ENCODE measurements at regions not wholly inside any gene's neighbourhood (a gene's known extent, or its start where the extent isn't known, plus 50 kb on each side); places are given as distances from the start of the nearest gene placed in this dataset.

DNA sequence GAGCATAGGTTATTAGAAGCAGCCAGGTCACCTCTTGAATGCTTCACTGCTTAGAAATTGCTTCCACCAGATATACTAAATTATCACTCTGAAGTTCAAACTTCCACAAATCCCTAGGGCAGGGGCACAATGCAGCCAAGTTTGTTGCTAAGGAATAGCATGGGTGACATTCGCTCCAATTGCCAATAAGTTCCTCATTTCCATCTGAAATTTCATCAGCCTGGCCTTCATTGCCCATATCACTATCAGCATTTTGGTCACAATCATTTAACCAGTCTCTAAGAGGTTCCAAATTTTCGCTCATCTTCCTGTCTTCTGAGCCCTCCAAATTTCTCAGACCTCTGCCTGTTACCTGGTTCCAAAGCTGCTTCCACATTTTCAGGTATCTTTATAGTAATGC is 356.1 kb downstream of the DAD1 start:
- H3K79me1 ChIP-seq (ENCODE audit: low read depth, low read length): no peaks in the 10 kb centered on the region
- no peak overlapping the region for H3K4me2 ChIP-seq (ENCODE audit: insufficient read depth in 1 of 2, low read depth in 2 of 2, low read length in 2 of 2)
- no peak overlapping the region for H3K4me3 ChIP-seq (ENCODE audit: extremely low read depth in 1 of 4, insufficient read depth in 2 of 4, low read depth in 3 of 4, low read length in 4 of 4)
- no peaks in the 10 kb centered on the region for H3K79me2 ChIP-seq (ENCODE audit: control insufficient read depth in 1 of 2, insufficient read depth in 2 of 2, low read length in 2 of 2)
- H3K9ac ChIP-seq (replicated peaks in 1 of 4; ENCODE audit: extremely low read depth in 1 of 4, low read depth in 3 of 4, low read length in 3 of 4): no peak overlapping the region
- peaks cover 17 to 21% of the 10 kb centered on the region in 2 experiments for H3K9me3 ChIP-seq (ENCODE audit: insufficient read depth in 2 of 2, low read depth in 1 of 2, low read length in 1 of 2)
- no peaks in the 10 kb centered on the region for H3K23me2 ChIP-seq (ENCODE audit: low read depth, low read length)
- no peaks in the 10 kb centered on the region for H4K20me1 ChIP-seq (replicated peaks in 1 of 2; ENCODE audit: control insufficient read depth in 1 of 2, insufficient read depth in 2 of 2, low read length in 2 of 2)
- H3K14ac ChIP-seq (ENCODE audit: insufficient read length): no peak overlapping the region
- peaks cover 0 to 3% (median 1%) of the 10 kb centered on the region in 4 experiments; a peak in 1 of 7 replicates for H3K4me1 ChIP-seq (replicated peaks in 1 of 4; ENCODE audit: control insufficient read depth in 3 of 4, insufficient read depth in 4 of 4, low read length in 3 of 4)
- no peak overlapping the region for H3K27ac ChIP-seq (ENCODE audit: low read depth, low read length)
- no peak overlapping the region for H4K5ac ChIP-seq (ENCODE audit: insufficient read length, low read depth, low read length)
- POLR2A ChIA-PET (ENCODE audit: partially characterized antibody): no interaction called here
- H2AK5ac ChIP-seq (ENCODE audit: low read depth, low read length): no peak overlapping the region
- no peak overlapping the region for H3K56ac ChIP-seq (replicated peaks; ENCODE audit: insufficient read length, low read depth, low read length)
- H2BK12ac ChIP-seq (ENCODE audit: low read depth, low read length): no peak overlapping the region
- FAIRE-seq (no peak), DNase-seq (ENCODE audit: low read depth in 1 of 2, low spot score in 2 of 2) (no peak)
- no peak overlapping the region for H4K8ac ChIP-seq (ENCODE audit: extremely low read depth, insufficient read depth, low read length)
- H2BK20ac ChIP-seq (ENCODE audit: low read length): no peak overlapping the region
- peaks cover 0 to 11% (median 1%) of the 10 kb centered on the region in 4 experiments; a peak in 3 of 8 replicates for H3K36me3 ChIP-seq (ENCODE audit: control insufficient read depth in 2 of 4, insufficient read depth in 4 of 4, low read length in 3 of 4)
- H3K27me3 ChIP-seq (replicated peaks in 1 of 4; ENCODE audit: control insufficient read depth in 3 of 4, extremely low read depth in 1 of 4, insufficient read depth in 3 of 4, low read length in 3 of 4): no peaks in the 10 kb centered on the region
- 42% methylated on average over 2 of the region's 2 CpGs; no CpG with 5 or more reads in 1 of the 2 experiments for WGBS, 2 experiments (ENCODE audit: extremely low coverage in 1 of 2, insufficient coverage in 1 of 2, insufficient read length in 1 of 2, insufficient replicate concordance in 2 of 2, low coverage in 1 of 2, low lambda C conversion rate in 2 of 2, missing lambda C conversion rate in 1 of 2)
- no peak overlapping the region for H2AFZ ChIP-seq (ENCODE audit: low read length)
- no peak overlapping the region for H2BK15ac ChIP-seq (ENCODE audit: low read length)
- no peak overlapping the region for H2BK5ac ChIP-seq (ENCODE audit: low read depth, low read length)
- H3K18ac ChIP-seq (ENCODE audit: extremely low read depth, low read length): no peak overlapping the region
- TF ChIP-seq, protein P1, sequence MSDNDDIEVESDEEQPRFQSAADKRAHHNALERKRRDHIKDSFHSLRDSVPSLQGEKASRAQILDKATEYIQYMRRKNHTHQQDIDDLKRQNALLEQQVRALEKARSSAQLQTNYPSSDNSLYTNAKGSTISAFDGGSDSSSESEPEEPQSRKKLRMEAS (IDR thresholded peaks at IDR 0.05): no peak
- no peak for TF ChIP-seq EZH2 (IDR thresholded peaks at IDR 0.05; ENCODE audit: low read depth, low read length, severe bottlenecking)
- TF ChIP-seq FOSL1 (IDR thresholded peaks at IDR 0.05; ENCODE audit: insufficient read depth, low read depth, low read length): no peak
- no peak for TF ChIP-seq SAP30 (IDR thresholded peaks at IDR 0.05; ENCODE audit: insufficient read depth, insufficient replicate concordance, low read length)
- no peak for TF ChIP-seq ZNF274 (IDR thresholded peaks at IDR 0.05; ENCODE audit: borderline replicate concordance, extremely low read depth, low read length)
- no peak for TF ChIP-seq POLR2A (IDR thresholded peaks at IDR 0.05; ENCODE audit: control extremely low read depth in 1 of 2, low read depth in 2 of 2, low read length in 2 of 2)
- no peak for TF ChIP-seq TEAD4 (IDR thresholded peaks at IDR 0.05; ENCODE audit: low read depth, low read length)
- TF ChIP-seq JUN (IDR thresholded peaks at IDR 0.05; ENCODE audit: low read depth, low read length): no peak
- no peak for TF ChIP-seq TAF1 (IDR thresholded peaks at IDR 0.05; ENCODE audit: low read depth, low read length)
- TF ChIP-seq SIN3A (conservative IDR thresholded peaks at IDR 0.05 in 1 of 2, IDR thresholded peaks at IDR 0.05 in 1 of 2; ENCODE audit: low read depth in 1 of 2, low read length in 2 of 2): no peak
- TF ChIP-seq BRCA1 (IDR thresholded peaks at IDR 0.05; ENCODE audit: low read depth, low read length): no peak
- no peak for TF ChIP-seq CBX8 (IDR thresholded peaks at IDR 0.05; ENCODE audit: borderline replicate concordance, low read depth, low read length)
- TF ChIP-seq TAF7 (optimal IDR thresholded peaks at IDR 0.05; ENCODE audit: borderline replicate concordance, low read depth, low read length): no peak
- H2BK120ac ChIP-seq (replicated peaks; ENCODE audit: low read depth, low read length): no peak overlapping the region
- CTCF ChIA-PET (ENCODE audit: partially characterized antibody): interaction anchor here (1.1 kb wide), 1 partner anchor 32 kb away, joined by 3 read pairs; no protein-coding TSS in a partner anchor
- no peak overlapping the region for H4K91ac ChIP-seq (replicated peaks; ENCODE audit: insufficient read length, low read length)
- H3K23ac ChIP-seq (ENCODE audit: insufficient read length): no peak overlapping the region
- no peak overlapping the region for H3K4ac ChIP-seq (replicated peaks; ENCODE audit: insufficient read length, low read depth, low read length)
